GM12875 (cell line): ENCODE measurements at regions not wholly inside any gene's neighbourhood (a gene's known extent, or its start where the extent isn't known, plus 50 kb on each side); places are given as distances from the start of the nearest gene placed in this dataset.
"Not testable (repeated sequence)": the region's sequence is repeated elsewhere in the genome, so short reads cannot be mapped to it uniquely, and the experiment has no call there.

Experiments used
- H3K4me3 ChIP-seq: one replicate; pipeline ENCODE4 v1.5.1; 2011; ENCODE audit warnings: low read depth, low read length, control low read depth
- CTCF ChIP-seq: IDR thresholded peaks from 2 replicates; pipeline ENCODE4 v1.5.1; 2011; ENCODE audit warnings: low read depth, mild to moderate bottlenecking, control low read depth, inconsistent platforms, low read length, moderate library complexity, borderline replicate concordance; ENCODE audit not compliant: insufficient read depth

- TF ChIP-seq CTCF: no peak
These were observed 218.6 kb upstream of the SLC7A11 start for GRCh38 chr4:138460477-138461414.

GRCh38 chr4:138458751-138459150 is 216.6 kb upstream of the SLC7A11 start:
- H3K4me3 ChIP-seq: no peak overlapping the region
- no peak for TF ChIP-seq CTCF

More at GRCh38 chr4:138460477-138461414, 218.6 kb upstream of the SLC7A11 start:
- H3K4me3 ChIP-seq: no peak overlapping the region

- not testable (repeated sequence) for H3K4me3 ChIP-seq
These were observed 214.2 kb upstream of the SLC7A11 start for GRCh38 chr4:138456349-138456748.

GRCh38 chr4:138455097-138455496 is 212.9 kb upstream of the SLC7A11 start:
- H3K4me3 ChIP-seq: no peak overlapping the region
- no peak for TF ChIP-seq CTCF

- TF ChIP-seq CTCF: no peak
- no peak overlapping the region for H3K4me3 ChIP-seq
These were observed 210.7 kb upstream of the SLC7A11 start for GRCh38 chr4:138452826-138453225.

GRCh38 chr4:138451276-138451663 is 209.1 kb upstream of the SLC7A11 start:
- no peak for TF ChIP-seq CTCF
- H3K4me3 ChIP-seq: no peak overlapping the region

- no peak overlapping the region for H3K4me3 ChIP-seq
- TF ChIP-seq CTCF: no peak
These were observed 208.6 kb upstream of the SLC7A11 start for GRCh38 chr4:138450546-138451275.
